Endodermal cell (in vitro differentiated cells): ENCODE measurements at regions not wholly inside any gene's neighbourhood (a gene's known extent, or its start where the extent isn't known, plus 50 kb on each side); places are given as distances from the start of the nearest gene placed in this dataset.

Source experiments
- DNase-seq: peaks from one replicate; pipeline ENCODE4 v3.0.0-alpha.2; 2017
- H3K27ac ChIP-seq: 2 replicates; pipeline ENCODE4 v1.5.1; 2013; ENCODE audit warnings: mild to moderate bottlenecking, low read depth, low read length, moderate library complexity
- H3K27me3 ChIP-seq: 2 replicates; pipeline ENCODE4 v1.6.1; 2013; ENCODE audit warnings: mild to moderate bottlenecking, low read length, moderate library complexity; ENCODE audit not compliant: insufficient read depth, control insufficient read depth, poor library complexity, severe bottlenecking
- H3K36me3 ChIP-seq: 2 replicates; pipeline ENCODE4 v1.7.0; 2013; ENCODE audit warnings: mild to moderate bottlenecking, low read length, moderate library complexity; ENCODE audit not compliant: control insufficient read depth, insufficient read depth
- H3K4me1 ChIP-seq: one replicate; pipeline ENCODE4 v1.7.0; 2013; ENCODE audit warnings: low read length; ENCODE audit not compliant: control insufficient read depth, insufficient read depth
- H3K4me3 ChIP-seq: 2 replicates; pipeline ENCODE4 v1.5.1; 2013; ENCODE audit warnings: mild to moderate bottlenecking, low read length, moderate library complexity
- H3K9ac ChIP-seq: 2 replicates; pipeline ENCODE4 v1.6.1; 2013; ENCODE audit warnings: mild to moderate bottlenecking, low read length, moderate library complexity; ENCODE audit not compliant: poor library complexity, severe bottlenecking; ENCODE audit errors: extremely low read depth
- H3K9me3 ChIP-seq: 2 replicates; pipeline ENCODE4 v1.6.1; 2013; ENCODE audit warnings: mild to moderate bottlenecking, low read length, moderate library complexity; ENCODE audit not compliant: control insufficient read depth
- H3K27ac Mint-ChIP-seq: 2 replicates; pipeline ENCODE4 v1.8.0; 2020; ENCODE audit warnings: mixed read lengths
- H3K27me3 Mint-ChIP-seq: 2 replicates; pipeline ENCODE4 v1.8.0; 2021; ENCODE audit warnings: mild to moderate bottlenecking, mixed read lengths; ENCODE audit not compliant: insufficient read depth
- H3K36me3 Mint-ChIP-seq: 2 replicates; pipeline ENCODE4 v1.8.0; 2020; ENCODE audit warnings: low read depth, mixed read lengths
- H3K4me1 Mint-ChIP-seq: 2 replicates; pipeline ENCODE4 v1.8.0; 2020; ENCODE audit warnings: mixed read lengths
- H3K4me3 Mint-ChIP-seq: 2 replicates; pipeline ENCODE4 v1.8.0; 2020; ENCODE audit warnings: mild to moderate bottlenecking, moderate library complexity, mixed read lengths
- H3K9me3 Mint-ChIP-seq: 2 replicates; pipeline ENCODE4 v1.8.0; 2020; ENCODE audit warnings: mild to moderate bottlenecking, mixed read lengths
- CTCF ChIP-seq: fragments of 200-600 bp; sonication (generic); conservative IDR thresholded peaks from 2 replicates; pipeline ENCODE4 v1.5.0; 2021; ENCODE audit warnings: antibody characterized with exemption, mild to moderate bottlenecking
- WGBS, 2 experiments: methylation state at CpG; one replicate each; pipeline versions ENCODE4 v1.1.5 to v1.1.7; 2013; ENCODE audit warnings: missing lambda C conversion rate in 2 of 2, mixed read lengths in 1 of 2; ENCODE audit not compliant: insufficient coverage in 1 of 2, insufficient read length in 1 of 2; 5-methylcytosine and 5-hydroxymethylcytosine counted together

GRCh38 chr9:91106415-91107081, 255.2 kb downstream of the AUH start:
- TF ChIP-seq CTCF: no peak
- H3K27ac Mint-ChIP-seq: no peak overlapping the region
- DNase-seq: no peak
- peaks cover 3% of the 10 kb centered on the region for H3K27me3 Mint-ChIP-seq
- no peak overlapping the region for H3K4me3 ChIP-seq
- no peaks in the 10 kb centered on the region for H3K36me3 Mint-ChIP-seq
- H3K36me3 ChIP-seq: no peaks in the 10 kb centered on the region
- H3K27ac ChIP-seq: no peak overlapping the region
- WGBS, 2 experiments: 92 to 96% methylated on average over 5 to 8 of the region's 9 CpGs
- H3K4me1 ChIP-seq: no peaks in the 10 kb centered on the region
- peaks cover 22% of the 10 kb centered on the region for H3K9me3 ChIP-seq
- H3K4me1 Mint-ChIP-seq: no peaks in the 10 kb centered on the region
- H3K27me3 ChIP-seq: no peaks in the 10 kb centered on the region
- no peak overlapping the region for H3K4me3 Mint-ChIP-seq
- no peak overlapping the region for H3K9ac ChIP-seq
- H3K9me3 Mint-ChIP-seq: peaks cover 19% of the 10 kb centered on the region

- peaks cover 19% of the 10 kb centered on the region for H3K9me3 Mint-ChIP-seq
- H3K27ac Mint-ChIP-seq: no peak overlapping the region
- DNase-seq: no peak
- no peak overlapping the region for H3K4me3 ChIP-seq
- H3K4me1 ChIP-seq: no peaks in the 10 kb centered on the region
- no peak overlapping the region for H3K27ac ChIP-seq
- no peak for TF ChIP-seq CTCF
- peaks cover 22% of the 10 kb centered on the region for H3K9me3 ChIP-seq
- no peak overlapping the region for H3K4me3 Mint-ChIP-seq
- H3K36me3 Mint-ChIP-seq: no peaks in the 10 kb centered on the region
- no peaks in the 10 kb centered on the region for H3K27me3 ChIP-seq
- H3K27me3 Mint-ChIP-seq: peaks cover 11% of the 10 kb centered on the region
- H3K9ac ChIP-seq: no peak overlapping the region
- no peaks in the 10 kb centered on the region for H3K4me1 Mint-ChIP-seq
- H3K36me3 ChIP-seq: no peaks in the 10 kb centered on the region
These were observed 250.5 kb downstream of the AUH start for GRCh38 chr9:91111226-91111625.

- Histone ChIP-seq H3K27me3 (no peaks in the 10 kb centered on the region), H3K27ac (no peak overlapping the region), H3K9me3 (peaks cover 22% of the 10 kb centered on the region), H3K36me3 (no peaks in the 10 kb centered on the region), H3K4me3 (no peak overlapping the region), H3K9ac (no peak overlapping the region), H3K4me1 (no peaks in the 10 kb centered on the region)
- peaks cover 25% of the 10 kb centered on the region for H3K9me3 Mint-ChIP-seq
- no peak for DNase-seq
- TF ChIP-seq CTCF: no peak
- WGBS, 2 experiments: 87 to 100% methylated on average over 4 to 6 of the region's 6 CpGs
- H3K36me3 Mint-ChIP-seq: no peaks in the 10 kb centered on the region
- H3K4me3 Mint-ChIP-seq: no peak overlapping the region
- no peaks in the 10 kb centered on the region for H3K4me1 Mint-ChIP-seq
- peaks cover 17% of the 10 kb centered on the region for H3K27me3 Mint-ChIP-seq
- H3K27ac Mint-ChIP-seq: no peak overlapping the region
These were observed 249.8 kb downstream of the AUH start for GRCh38 chr9:91111876-91112275.
